NCI-H2107 treated with DMSO at 0.1 percent for 48 hours (cell line): ENCODE measurements at regions not wholly inside any gene's neighbourhood (a gene's known extent, or its start where the extent isn't known, plus 50 kb on each side); places are given as distances from the start of the nearest gene placed in this dataset.
"Not testable (repeated sequence)": the region's sequence is repeated elsewhere in the genome, so short reads cannot be mapped to it uniquely, and the experiment has no call there.

Source experiments
- DNase-seq: peaks from one replicate; lab custom pipeline; 2025; ENCODE audit not compliant: unreplicated experiment; lab: John Stamatoyannopoulos, UW

DNA sequence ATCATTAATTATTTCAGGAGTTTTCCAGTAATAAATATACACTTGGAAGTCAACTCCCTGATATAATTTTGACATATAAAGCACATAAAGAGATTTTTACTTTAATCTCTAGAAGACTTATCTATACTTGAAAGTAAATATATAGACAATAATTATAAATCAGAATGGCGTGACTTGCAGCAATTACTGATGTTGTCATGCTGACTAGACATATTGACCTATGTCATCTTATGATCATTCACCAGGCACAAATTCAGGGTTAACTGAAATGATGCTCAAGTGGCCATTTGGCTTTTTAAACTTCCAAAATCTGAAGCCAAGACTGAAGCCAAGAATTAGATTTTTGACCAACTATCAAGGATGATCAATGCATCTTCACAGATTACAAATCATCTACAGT, 192.2 kb downstream of the MCHR2 start:
- DNase-seq: no peak

- no peak for DNase-seq
Observed at GRCh38 chr6:99802396-99803031, 191.5 kb downstream of the MCHR2 start.

- DNase-seq: no peak
Observed at GRCh38 chr6:99808992-99809391, 185.0 kb downstream of the MCHR2 start.

- DNase-seq: no peak
Observed at GRCh38 chr6:99810295-99810694, 183.7 kb downstream of the MCHR2 start.

DNA sequence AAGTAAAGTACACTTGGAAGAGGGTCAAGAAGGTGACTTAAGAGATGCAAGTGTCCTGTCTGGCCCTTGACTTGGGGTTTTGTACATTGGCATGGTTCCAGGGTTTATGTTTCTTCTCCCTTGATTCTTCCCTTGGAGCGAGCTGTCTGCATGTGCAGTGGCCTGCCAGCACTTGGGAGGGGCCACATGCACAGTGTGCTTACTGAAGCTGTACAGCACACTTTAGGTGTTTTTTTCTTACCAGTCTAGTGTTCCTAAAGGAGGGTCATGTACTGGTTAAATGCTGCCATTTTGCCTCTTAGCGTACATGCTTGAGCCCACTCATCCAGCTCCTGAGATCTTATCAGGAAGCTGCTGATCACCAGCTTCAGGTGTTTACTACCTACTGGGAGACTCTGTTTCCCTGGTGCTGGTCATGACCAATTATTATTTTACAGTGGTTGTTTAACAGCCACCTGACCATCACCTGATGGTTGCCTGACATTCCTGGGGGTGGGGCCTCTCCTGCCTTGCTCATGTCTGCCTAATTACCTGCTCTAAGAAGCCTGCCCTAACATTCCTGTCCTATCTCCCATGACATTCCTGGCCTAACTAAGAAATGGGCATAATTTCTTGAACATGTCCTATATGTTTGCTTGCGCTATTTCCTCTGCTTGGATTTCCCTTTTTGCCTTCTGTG, 182.9 kb downstream of the MCHR2 start:
- no peak for DNase-seq

- DNase-seq: no peak
Observed at GRCh38 chr6:99811636-99812035, 182.4 kb downstream of the MCHR2 start.

GRCh38 chr6:99813565-99813964, 180.5 kb downstream of the MCHR2 start:
- no peak for DNase-seq

- no peak for DNase-seq
Observed at GRCh38 chr6:99814230-99814928, 179.6 kb downstream of the MCHR2 start.

GRCh38 chr6:99816795-99817194, 177.2 kb downstream of the MCHR2 start:
- no peak for DNase-seq

- DNase-seq: no peak
Observed at GRCh38 chr6:99818161-99818560, 175.9 kb downstream of the MCHR2 start.

GRCh38 chr6:99819853-99820252, 174.2 kb downstream of the MCHR2 start:
- DNase-seq: no peak

- DNase-seq: no peak
Observed at GRCh38 chr6:99821164-99821563, 172.9 kb downstream of the MCHR2 start.

- peak; percentile 61 for DNase-seq
Observed at GRCh38 chr6:99822741-99823512, 171.1 kb downstream of the MCHR2 start.

DNA sequence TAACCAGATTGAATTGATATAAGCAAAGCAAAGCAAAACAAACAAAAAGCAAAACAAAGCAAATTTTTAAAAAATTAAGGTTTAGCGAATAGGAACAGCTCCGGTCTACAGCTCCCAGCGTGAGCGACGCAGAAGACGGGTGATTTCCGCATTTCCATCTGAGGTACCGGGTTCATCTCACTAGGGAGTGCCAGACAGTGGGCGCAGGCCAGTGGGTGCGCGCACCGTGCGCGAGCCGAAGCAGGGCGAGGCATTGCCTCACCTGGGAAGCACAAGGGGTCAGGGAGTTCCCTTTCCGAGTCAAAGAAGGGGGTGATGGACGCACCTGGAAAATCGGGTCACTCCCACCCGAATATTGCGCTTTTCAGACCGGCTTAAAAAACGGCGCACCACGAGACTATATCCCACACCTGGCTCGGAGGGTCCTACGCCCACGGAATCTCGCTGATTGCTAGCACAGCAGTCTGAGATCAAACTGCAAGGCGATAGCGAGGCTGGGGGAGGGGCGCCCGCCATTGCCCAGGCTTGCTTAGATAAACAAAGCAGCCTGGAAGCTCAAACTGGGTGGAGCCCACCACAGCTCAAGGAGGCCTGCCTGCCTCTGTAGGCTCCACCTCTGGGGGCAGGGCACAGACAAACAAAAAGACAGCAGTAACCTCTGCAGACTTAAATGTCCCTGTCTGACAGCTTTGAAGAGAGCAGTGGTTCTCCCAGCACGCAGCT, 170.3 kb downstream of the MCHR2 start:
- not testable (repeated sequence) for DNase-seq

DNA sequence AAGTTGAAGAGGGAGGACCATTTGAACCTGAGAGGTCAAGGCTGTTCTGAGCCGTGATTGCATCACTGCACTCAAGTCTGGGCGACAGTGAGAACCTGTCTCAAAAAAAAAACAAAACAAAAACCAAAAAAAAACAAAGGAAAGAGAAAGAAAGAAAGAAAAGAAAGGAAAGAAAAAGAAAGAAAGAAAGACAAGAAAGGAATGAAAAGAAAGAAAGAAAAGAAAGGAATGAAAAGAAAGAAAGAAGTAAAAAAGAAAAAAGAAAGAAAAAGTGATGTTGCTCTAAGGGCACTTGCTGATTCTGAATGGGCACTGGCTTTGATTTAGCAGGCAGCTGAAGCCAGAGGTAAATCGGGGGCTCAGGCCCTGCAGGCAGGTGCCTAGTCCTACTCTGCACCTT, 161.0 kb downstream of the MCHR2 start:
- DNase-seq: no peak

DNA sequence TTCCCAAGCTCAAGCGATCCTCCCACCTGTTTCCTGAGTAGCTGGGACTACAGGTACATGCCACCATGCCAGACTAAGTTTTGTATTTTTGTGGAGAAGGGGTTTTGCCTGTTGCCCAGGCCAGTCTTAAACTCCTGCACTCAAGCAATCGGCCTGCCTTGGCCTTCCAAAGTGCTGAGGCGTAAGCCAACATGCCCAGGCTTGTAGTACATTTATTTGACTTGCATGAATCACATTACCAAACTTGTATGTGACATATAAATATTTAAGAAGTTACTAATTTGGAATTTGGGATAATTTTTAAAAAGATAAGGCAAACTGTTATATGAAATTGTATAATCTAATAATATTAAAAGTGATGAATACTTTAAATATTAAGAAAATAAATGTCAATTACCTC, 157.6 kb downstream of the MCHR2 start:
- DNase-seq: no peak

DNA sequence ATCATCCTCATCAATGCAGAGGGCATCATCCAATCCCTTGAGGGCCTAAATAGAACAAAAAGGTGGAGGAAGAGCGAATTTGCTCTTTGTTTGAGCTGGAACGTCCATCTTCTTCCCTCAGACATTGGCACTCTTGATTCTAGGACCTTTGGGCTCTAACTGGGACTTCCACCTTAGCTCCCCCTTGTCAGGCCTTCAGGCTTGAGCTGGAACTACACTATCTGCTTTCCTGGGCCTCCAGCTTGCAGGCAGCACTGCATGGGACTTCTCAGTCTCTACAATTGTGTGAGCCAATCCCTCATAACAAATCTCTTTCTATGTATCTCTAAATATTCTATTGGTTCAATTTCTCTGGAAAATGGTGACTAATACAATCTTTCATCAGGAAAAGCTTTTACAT, 155.4 kb downstream of the MCHR2 start:
- no peak for DNase-seq

GRCh38 chr6:99841297-99841696, 152.7 kb downstream of the MCHR2 start:
- no peak for DNase-seq

DNA sequence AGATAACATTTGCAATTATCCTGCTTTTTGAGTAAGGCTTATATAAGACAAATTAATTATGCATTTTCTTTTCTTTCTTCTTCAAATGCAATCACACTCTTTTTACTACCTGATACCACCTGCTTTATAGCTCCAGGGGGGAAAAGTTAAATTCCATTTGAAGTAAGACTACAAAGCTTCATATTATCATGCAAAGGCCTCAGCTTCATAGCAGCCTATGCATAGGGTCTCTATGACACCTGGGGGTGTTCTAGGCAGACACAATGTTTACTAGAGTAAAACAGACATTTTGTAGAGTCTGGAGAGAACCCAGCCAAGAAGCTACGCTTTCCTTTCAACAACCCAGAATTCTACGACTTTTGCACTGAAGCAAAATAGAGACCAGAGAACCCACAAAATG, 148.0 kb downstream of the MCHR2 start:
- no peak for DNase-seq

- DNase-seq: no peak
Observed at GRCh38 chr6:99850841-99851240, 143.2 kb downstream of the MCHR2 start.

GRCh38 chr6:99852031-99852430, 142.0 kb downstream of the MCHR2 start:
- DNase-seq: no peak
